ENCODE measurements at regions not wholly inside any gene's neighbourhood (a gene's known extent, or its start where the extent isn't known, plus 50 kb on each side); places are given as distances from the start of the nearest gene placed in this dataset.

- TF ChIP-seq CTCF (IDR thresholded peaks at IDR 0.05), result no peak
- no peak for TF ChIP-seq EZH2 (IDR thresholded peaks at IDR 0.05)
Observed at GRCh38 chr2:189348369-189348768, 92.9 kb upstream of the WDR75 start.
